ENCODE measurements at regions not wholly inside any gene's neighbourhood (a gene's known extent, or its start where the extent isn't known, plus 50 kb on each side); places are given as distances from the start of the nearest gene placed in this dataset.

GRCh38 chr9:24416136-24416535 is 129.6 kb downstream of the IZUMO3 start:
- TF ChIP-seq CTCF (IDR thresholded peaks at IDR 0.05) (no peak), EP300 (IDR thresholded peaks at IDR 0.05; ENCODE audit: low read depth) (no peak), POLR2A (IDR thresholded peaks at IDR 0.05) (no peak)
